ENCODE measurements at regions not wholly inside any gene's neighbourhood (a gene's known extent, or its start where the extent isn't known, plus 50 kb on each side); places are given as distances from the start of the nearest gene placed in this dataset.

GRCh38 chr4:100285121-100285520 is 94.9 kb upstream of the DDIT4L start:
- H3K4me1 Mint-ChIP-seq = no peaks in the 10 kb centered on the region
- Histone ChIP-seq H3K4me1 (ENCODE audit: control insufficient read depth in 2 of 2, insufficient read depth in 2 of 2, low read length in 2 of 2) (no peaks in the 10 kb centered on the region), H3K27ac (ENCODE audit: low read length in 2 of 2) (no peak overlapping the region), H4K20me1 (ENCODE audit: control insufficient read depth, insufficient read depth, low read length, poor library complexity, severe bottlenecking) (no peaks in the 10 kb centered on the region), H2AFZ (ENCODE audit: insufficient read depth, low read depth, low read length, poor library complexity, severe bottlenecking) (no peak overlapping the region), H3K4me3 (ENCODE audit: control extremely low read depth in 1 of 5, extremely low read depth in 1 of 5, insufficient read depth in 1 of 5, low read depth in 2 of 5, low read length in 4 of 5) (no peak overlapping the region), H3K36me3 (replicated peaks in 1 of 2; ENCODE audit: control extremely low read depth in 1 of 2, control insufficient read depth in 1 of 2, extremely low read depth in 1 of 2, insufficient read depth in 2 of 2, low read length in 1 of 2) (no peaks in the 10 kb centered on the region), H3K27me3 (replicated peaks in 1 of 4; ENCODE audit: control extremely low read depth in 1 of 4, control insufficient read depth in 3 of 4, insufficient read depth in 4 of 4, low read length in 3 of 4) (no peaks in the 10 kb centered on the region), H3K4me2 (replicated peaks; ENCODE audit: low read depth, low read length, poor library complexity, severe bottlenecking) (no peak overlapping the region), H3K9me3 (ENCODE audit: control extremely low read depth in 1 of 3, control insufficient read depth in 2 of 3, insufficient read depth in 1 of 3, low read length in 2 of 3) (no peaks in the 10 kb centered on the region), H3K9ac (ENCODE audit: low read length) (no peak overlapping the region), H3K79me2 (ENCODE audit: control insufficient read depth, insufficient read depth, low read length) (no peaks in the 10 kb centered on the region)
- H3K27ac Mint-ChIP-seq = no peak overlapping the region
- 100% methylated on average over 1 of the region's 2 CpGs for WGBS (ENCODE audit: insufficient coverage)
- ChIA-PET POLR2A (no interaction called here), CTCF (no interaction called here)
- H3K4me3 Mint-ChIP-seq = no peak overlapping the region
- no peaks in the 10 kb centered on the region for H3K9me3 Mint-ChIP-seq (ENCODE audit: insufficient read depth)
- no peak for DNase-seq
- no peak for TF ChIP-seq EZH2 (IDR thresholded peaks at IDR 0.05; ENCODE audit: borderline replicate concordance, insufficient read depth, low read depth, low read length, poor library complexity, severe bottlenecking)
- no peak for TF ChIP-seq CTCF (IDR thresholded peaks at IDR 0.05)
- ATAC-seq (ENCODE audit: low read depth) = no peak
- intact Hi-C loops (cut with micrococcal nuclease) = no loop called here
- peaks cover 6% of the 10 kb centered on the region for H3K27me3 Mint-ChIP-seq

GRCh38 chr4:100284129-100284880 is 94.0 kb upstream of the DDIT4L start:
- H4K20me1 ChIP-seq (ENCODE audit: control insufficient read depth, insufficient read depth, low read length, poor library complexity, severe bottlenecking) = no peaks in the 10 kb centered on the region
- H3K79me2 ChIP-seq (ENCODE audit: control insufficient read depth, insufficient read depth, low read length) = no peaks in the 10 kb centered on the region
- H3K4me2 ChIP-seq (replicated peaks; ENCODE audit: low read depth, low read length, poor library complexity, severe bottlenecking) = no peak overlapping the region
- ATAC-seq (ENCODE audit: low read depth) (no peak), DNase-seq (no peak)
- H3K27ac Mint-ChIP-seq = no peak overlapping the region
- no peak overlapping the region for H3K27ac ChIP-seq (ENCODE audit: low read length in 2 of 2)
- 85% methylated on average over 8 of the region's 10 CpGs for WGBS (ENCODE audit: insufficient coverage)
- CTCF ChIA-PET = no interaction called here
- no peak overlapping the region for H3K4me3 ChIP-seq (ENCODE audit: control extremely low read depth in 1 of 5, extremely low read depth in 1 of 5, insufficient read depth in 1 of 5, low read depth in 2 of 5, low read length in 4 of 5)
- intact Hi-C loops (cut with micrococcal nuclease) = no loop called here
- no peak overlapping the region for H2AFZ ChIP-seq (ENCODE audit: insufficient read depth, low read depth, low read length, poor library complexity, severe bottlenecking)
- peaks cover 9% of the 10 kb centered on the region for H3K27me3 Mint-ChIP-seq
- POLR2A ChIA-PET = no interaction called here
- no peaks in the 10 kb centered on the region for H3K4me1 ChIP-seq (ENCODE audit: control insufficient read depth in 2 of 2, insufficient read depth in 2 of 2, low read length in 2 of 2)
- H3K4me1 Mint-ChIP-seq = no peaks in the 10 kb centered on the region
- TF ChIP-seq CTCF (IDR thresholded peaks at IDR 0.05) (no peak), EZH2 (IDR thresholded peaks at IDR 0.05; ENCODE audit: borderline replicate concordance, insufficient read depth, low read depth, low read length, poor library complexity, severe bottlenecking) (no peak)
- H3K9me3 ChIP-seq (ENCODE audit: control extremely low read depth in 1 of 3, control insufficient read depth in 2 of 3, insufficient read depth in 1 of 3, low read length in 2 of 3) = no peaks in the 10 kb centered on the region
- H3K27me3 ChIP-seq (replicated peaks in 1 of 4; ENCODE audit: control extremely low read depth in 1 of 4, control insufficient read depth in 3 of 4, insufficient read depth in 4 of 4, low read length in 3 of 4) = no peaks in the 10 kb centered on the region
- H3K4me3 Mint-ChIP-seq = no peak overlapping the region
- H3K9me3 Mint-ChIP-seq (ENCODE audit: insufficient read depth) = no peaks in the 10 kb centered on the region
- no peaks in the 10 kb centered on the region for H3K36me3 ChIP-seq (replicated peaks in 1 of 2; ENCODE audit: control extremely low read depth in 1 of 2, control insufficient read depth in 1 of 2, extremely low read depth in 1 of 2, insufficient read depth in 2 of 2, low read length in 1 of 2)
- no peak overlapping the region for H3K9ac ChIP-seq (ENCODE audit: low read length)
